GM18498 (cell line): ENCODE measurements at regions not wholly inside any gene's neighbourhood (a gene's known extent, or its start where the extent isn't known, plus 50 kb on each side); places are given as distances from the start of the nearest gene placed in this dataset.

ENCODE experiments used
- ATAC-seq: cut with Tn5 transposase; IDR thresholded peaks from one replicate; pipeline ENCODE4 v1.9.1; 2021; ENCODE audit warnings: mild to moderate bottlenecking, moderate library complexity; ENCODE audit not compliant: unreplicated experiment

DNA sequence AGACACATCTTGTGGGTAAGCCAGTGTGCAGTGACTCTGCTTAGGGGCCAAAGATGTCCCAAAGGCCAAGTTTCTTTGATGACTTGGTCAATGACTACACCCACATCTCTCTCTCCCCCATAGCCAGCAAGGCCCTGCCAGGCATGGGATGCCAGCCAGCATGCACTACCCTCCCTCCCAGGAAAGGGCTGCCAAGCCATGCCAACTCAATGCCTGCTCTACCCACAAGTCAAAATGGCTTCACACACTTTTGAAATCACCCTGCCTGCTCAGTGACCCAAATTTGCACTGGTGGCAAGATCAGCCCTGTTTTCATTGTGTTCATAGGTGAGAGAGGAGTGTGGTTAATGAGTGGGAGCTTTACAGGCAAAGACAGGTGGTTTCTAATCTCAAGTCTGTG is 112.5 kb downstream of the MATN1 start:
- no peak for ATAC-seq

DNA sequence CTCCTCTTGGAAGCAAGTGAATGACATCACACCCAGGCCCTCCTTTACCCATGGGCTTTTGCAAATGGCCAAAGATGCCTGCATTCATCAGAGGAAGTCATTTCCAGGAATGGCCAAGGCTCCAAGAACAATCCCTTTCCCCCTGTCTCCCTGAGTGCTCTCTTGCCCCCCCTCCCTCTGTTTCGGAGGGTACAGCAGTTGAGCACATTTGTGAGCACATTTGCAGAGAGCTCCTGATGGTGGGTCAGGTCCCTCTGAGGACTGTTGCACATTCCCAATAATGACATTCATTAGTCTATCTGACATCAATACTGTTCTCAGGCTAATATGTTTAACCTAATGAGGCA is 113.4 kb downstream of the MATN1 start:
- no peak for ATAC-seq

DNA sequence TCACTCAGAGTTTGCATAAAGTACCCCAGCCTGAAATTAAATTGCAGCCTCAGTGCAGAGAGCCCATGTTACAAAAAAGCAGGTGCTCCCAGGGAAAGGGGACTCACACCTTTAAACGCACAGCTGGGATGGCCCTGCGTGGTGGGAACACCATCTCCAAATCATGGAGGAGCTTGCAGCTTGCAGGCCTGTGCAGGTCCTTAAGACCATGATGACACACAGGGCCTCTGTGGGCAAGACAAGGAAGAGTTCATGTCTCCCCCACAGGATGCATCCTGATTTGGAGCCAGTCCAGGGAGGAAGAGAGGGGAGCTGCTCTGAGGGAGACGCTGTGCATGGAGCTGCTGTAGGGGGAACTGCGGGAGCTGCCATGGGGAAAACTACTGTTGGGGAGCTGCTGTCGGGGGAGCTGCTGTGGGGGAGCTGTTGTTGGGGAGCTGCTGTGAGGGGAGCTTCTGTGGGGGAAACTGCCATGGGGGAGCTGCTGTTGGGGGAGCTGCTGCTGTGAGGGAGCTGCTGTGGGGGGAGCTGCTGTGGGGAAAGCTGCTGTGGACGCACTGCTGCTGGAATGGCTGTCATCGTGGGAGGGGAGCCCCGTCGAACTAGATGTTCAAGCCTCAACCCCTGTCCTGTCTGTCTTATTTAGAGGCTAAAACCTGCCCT is 113.9 kb downstream of the MATN1 start:
- no peak for ATAC-seq

DNA sequence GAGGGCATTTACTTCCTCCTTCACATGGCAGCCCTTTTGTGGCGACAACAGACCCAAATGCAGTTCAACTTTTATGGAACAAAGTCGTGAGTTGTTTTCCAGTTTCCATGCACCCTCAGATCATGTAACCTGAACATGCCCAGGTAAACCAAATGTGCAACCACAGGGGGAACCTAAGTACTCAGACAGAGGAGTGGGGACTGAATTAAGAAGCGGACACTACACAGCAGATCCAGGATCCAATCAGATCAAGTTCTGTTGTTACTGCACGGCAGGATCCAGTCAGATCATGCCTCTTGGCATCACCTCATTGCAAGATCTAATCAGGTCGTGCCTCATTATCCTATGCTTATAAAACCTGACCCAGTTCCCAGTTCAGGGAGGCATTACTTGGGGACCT is 115.7 kb downstream of the MATN1 start:
- ATAC-seq, result no peak

DNA sequence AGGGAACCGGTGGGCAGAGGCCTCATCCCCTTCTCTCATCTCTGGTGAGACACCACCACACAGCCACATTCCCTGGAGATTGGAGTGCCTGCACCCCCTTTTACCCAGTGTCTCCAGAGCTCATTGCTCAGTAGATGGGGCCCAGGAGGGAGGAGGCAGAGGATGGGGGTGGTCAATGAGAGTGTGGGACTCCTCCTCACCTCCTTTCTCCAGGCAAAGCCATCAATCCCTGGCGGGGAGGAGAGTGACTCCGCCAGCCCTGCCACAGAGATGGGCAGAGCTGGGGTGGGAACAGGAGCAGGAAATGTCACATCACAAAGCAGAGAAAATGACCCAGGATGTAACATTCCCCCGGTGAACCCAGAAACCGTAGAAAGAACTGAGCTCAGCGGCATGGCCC is 117.2 kb downstream of the MATN1 start:
- no peak for ATAC-seq

DNA sequence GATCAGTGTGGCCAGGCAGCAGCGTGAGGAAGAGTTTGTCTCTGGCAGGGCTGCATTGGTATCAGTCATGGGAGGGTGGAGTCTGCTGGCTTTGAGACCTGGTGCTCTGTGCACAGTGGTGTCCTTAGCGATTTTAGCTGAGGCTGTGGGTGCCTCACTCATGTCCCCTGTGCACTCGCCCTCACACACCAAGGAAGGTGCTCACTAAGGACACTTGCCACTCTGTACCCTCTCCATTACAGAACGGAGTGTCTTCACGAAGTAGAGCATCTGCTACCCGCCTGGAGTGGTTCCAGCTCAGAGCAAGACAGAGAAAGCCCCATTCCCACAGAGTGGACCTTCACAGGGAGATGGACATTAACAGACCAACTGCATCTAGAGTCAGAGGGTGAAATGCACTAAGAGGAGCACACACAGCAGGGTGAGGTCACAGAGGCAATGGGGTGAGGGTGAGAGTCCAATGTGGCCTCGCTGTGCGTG is 117.9 kb downstream of the MATN1 start:
- ATAC-seq, result no peak

DNA sequence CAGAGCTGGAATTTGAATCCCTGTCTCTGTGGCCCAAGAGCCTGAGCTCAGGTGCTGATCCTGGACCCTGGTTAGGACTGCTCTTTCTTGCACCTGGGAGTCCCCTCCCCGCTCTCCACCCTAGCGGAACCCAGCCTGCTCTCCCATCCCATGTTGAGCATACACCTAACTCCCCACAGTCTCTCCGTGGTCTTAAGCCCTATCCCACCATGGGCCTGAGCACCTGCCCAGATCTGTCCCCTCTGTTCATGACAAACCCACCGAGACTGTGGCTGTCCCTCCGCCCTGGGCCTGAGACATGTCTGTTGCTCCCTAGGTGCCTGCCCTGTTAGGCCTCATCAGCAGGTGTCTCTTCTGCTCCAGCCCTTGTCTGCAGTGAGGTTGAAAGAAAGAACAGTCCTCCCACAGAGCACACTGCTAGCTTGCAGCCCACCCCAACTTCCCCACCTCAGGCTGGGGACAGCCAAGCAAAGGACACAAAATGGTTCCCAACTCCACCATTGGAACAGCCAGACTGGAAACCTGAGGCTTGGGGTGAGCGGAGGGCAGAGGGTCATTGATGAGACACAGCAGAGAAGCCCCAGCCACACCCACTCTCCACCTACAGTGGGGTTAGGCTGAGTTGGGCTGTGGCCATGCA is 118.5 kb downstream of the MATN1 start:
- ATAC-seq, result no peak

DNA sequence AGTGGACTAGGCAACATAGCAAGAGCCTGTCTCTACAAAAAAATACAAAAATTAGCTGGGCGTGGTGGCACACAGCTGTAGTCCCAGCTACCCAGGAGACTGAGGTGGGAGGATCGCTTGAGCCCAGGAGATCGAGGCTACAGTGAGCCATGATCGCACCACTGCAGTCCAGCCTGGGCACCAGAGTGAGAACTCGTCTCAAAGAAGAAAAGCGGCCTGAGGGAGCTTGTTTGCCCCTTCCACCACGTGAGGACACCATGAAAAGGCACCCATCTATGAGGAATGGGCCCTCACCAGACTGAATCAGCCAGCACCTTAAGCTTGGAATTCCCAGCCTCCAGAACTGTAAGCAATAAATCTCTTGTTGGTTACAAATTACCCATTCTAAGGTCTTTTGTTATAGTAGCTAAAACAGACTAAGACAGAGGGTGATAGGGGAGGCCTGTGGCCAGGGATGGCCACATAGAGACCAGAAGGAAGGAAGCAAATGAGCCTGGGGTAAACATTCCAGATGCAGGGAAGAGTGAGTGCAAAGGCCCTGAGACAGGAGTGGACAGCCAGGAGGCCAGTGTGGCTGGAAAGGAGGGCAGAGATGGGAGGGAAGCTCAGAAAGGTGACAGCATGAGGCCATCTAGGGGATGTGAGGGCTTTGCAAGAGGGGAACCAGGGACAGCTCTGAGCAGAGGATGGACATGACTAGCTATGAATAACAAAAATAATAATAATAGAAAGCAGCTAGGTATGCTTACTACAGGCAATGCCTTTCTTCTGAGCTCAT is 120.1 kb downstream of the MATN1 start:
- no peak for ATAC-seq

DNA sequence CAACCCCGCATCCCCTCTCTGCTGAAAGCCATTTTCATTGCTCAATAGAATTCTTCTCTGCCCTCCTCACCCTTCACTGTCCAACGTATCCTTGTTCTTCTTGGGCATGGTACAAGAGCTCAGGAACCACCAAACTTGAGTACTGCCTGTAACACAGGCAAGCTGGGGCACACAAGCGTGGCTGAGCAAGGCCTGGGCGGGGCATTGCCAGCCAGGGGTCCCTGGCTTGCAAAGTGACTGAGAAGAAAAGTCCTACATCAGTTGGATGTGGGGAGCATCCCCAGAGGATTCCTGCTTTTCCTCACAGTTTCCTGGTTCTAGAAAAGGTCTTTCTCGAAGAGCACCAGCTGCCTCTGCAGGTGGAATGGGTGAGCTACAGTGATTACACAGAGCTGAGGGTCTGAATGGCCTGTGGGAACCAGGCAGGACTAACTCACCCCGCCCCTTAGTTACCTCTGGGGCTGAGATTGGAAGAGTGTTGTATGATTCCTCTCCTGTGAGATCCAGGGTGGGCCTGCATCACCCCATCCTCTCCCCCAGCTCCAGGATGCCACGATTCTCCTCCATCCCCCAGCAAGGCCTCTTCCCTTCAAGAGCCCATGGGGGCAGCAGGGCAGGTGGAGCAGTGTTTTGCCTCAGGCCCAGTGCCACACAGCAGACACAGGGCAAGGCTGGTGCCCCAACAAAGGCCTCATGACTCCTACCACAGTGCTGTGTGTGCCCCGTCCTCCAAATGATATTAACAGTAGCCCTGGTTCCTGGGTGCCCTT is 121.9 kb downstream of the MATN1 start:
- ATAC-seq, result no peak

DNA sequence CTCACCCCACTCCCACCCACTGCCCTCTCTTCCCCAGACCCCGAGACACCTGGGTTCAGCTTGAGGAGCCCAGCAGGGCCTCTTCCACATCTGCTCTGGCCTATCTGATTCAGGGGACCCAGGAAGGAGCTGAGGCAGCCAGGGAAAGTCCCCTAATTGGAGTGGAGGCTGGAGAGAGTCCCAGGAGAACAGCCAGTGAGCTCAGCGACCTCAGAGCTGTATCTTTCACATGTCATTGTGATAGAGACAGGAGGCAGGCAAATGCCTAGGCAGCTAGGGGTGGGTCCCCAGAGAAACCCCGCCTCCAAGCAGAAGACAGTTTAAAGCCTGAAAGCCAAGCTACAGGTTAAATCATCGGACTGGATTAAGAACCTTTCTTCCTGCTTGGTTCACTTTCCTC is 122.7 kb downstream of the MATN1 start:
- no peak for ATAC-seq

DNA sequence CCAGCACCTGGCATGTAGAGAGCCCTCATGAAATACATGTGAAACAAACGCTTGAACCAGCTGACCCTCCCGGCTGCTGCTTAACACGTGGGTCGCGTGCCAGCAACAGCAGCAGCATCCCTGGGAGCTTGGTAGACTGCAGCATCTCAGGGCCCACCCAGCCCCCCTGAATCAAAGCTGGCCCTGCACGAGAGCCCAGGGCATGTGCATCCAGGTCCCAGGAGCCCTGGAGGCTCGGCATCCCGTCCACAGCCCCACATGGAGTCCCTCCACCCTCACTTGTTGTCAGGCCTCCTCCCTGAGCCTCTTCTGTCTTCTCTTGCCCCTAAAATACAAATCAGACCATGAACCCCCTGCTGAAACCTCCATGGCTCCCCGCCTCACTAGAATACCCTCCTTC is 123.1 kb downstream of the MATN1 start:
- no peak for ATAC-seq

DNA sequence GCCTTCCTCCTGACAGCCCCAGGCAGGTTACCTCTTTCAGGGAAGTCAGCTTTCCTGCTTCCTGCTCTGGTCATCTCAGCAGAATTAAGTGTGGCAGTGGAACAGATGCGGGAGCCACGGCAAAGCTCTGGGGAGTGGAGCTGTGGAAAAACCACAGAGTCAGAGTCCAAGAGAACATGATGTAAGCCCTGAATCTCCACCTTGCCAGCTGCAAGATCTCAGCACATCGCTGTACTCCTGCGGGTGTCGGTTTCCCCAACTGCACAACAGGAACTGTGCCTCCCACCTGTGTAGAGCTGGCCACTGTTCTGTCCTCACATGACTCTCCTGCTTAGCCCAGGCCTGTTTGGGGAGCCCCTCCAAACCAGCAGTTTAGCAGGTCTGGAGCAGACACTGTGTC is 123.7 kb downstream of the MATN1 start:
- no peak for ATAC-seq

DNA sequence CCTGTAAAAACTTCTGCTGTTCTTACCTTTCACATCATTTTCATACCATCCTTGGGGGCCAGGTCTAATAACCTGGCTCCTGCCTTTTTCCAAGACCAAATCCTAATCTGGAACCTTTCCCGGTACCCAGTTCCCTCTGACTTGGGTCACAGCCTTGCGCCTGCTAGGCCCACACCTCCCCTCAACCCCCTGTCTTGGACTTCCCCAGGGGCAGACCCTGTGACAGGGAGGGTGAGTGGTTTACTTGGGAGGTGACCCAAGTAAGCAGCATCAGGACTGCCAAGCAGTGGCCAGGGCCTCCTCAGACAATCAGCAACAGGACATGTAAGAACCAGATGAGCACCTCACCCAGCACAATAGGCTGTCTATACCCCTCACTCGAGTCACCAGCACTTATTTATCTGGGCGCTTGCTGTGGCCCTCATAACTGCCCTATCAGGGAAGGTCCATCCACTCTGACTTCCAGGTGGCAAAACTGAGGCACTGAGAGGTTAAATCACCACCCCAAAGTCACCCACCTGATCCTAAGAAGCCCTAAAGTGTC is 124.7 kb downstream of the MATN1 start:
- no peak for ATAC-seq

DNA sequence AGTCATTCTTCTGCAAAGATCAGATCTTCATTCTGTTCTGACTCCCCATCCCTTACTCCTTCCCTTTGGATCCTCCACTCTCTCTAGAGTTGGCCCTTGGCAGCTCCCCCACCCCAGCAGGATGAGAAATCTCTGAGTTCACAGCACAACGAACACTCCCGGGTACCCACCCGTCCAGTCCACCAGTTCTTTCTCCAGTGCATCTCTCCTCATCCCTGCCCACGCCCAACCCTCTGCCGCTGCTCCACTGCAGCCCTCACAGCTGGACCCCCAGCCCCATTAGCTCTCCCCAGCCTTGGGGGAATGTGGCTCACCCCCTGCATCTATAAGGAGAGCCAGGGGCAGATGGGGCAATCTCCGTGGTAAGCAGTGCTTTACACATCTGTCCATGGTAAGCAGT is 125.7 kb downstream of the MATN1 start:
- no peak for ATAC-seq

DNA sequence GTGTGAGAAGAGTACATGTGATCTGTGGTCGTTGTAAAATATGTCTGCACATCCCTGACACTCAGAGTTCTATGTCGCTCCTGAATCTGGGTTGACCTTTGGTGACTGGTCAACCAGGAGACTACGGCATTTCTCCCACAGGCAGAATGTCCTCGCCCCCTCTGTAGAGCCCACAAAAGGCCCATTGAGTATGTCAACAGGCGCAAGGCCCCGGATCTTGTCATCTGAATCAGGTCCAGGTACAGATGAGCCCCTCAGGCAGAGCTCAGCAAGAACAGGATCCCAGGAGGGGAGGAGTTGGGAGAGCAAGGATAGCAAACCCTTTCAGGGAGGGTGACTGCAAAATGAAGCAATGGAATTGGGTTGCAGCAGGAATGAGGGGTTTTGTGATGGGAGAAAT is 126.5 kb downstream of the MATN1 start:
- ATAC-seq, result no peak

DNA sequence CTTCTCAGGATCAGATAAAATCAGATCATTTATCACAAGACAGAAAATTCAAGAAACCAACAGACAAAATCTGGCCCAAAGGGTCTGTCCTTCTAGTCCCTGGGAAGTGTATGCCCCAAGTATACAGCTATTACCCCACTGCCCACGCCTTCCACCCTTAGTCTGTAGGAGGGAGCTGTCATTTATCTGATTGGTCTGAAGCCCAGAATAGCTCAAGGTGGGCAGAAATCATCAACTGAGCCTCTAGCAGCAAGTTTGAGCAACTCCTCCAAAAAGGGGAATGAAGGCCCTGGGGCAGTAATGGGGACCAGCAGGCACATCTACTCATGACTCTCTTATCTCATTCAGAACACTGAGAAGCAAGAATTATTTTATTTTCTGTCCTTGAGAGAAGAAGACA is 126.9 kb downstream of the MATN1 start:
- no peak for ATAC-seq

DNA sequence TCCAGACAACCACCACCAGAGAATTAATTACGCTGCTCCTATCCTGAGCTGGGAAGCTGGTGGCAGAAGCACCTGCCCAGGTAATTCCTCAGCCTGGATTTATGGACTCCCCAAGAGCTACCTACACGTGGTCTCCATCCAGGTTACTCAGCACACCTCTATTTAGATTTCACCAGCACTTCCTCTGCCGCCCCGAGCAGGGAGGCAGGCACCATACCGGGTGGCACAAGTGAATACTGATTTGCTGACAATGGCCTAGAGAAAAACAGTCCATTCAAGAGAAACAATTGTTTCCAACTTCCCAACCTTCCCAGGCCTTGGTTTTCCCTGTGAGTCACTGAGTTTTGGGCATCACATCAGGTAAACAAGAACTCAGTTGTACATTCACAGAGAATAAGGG is 134.3 kb downstream of the MATN1 start:
- ATAC-seq, result no peak

DNA sequence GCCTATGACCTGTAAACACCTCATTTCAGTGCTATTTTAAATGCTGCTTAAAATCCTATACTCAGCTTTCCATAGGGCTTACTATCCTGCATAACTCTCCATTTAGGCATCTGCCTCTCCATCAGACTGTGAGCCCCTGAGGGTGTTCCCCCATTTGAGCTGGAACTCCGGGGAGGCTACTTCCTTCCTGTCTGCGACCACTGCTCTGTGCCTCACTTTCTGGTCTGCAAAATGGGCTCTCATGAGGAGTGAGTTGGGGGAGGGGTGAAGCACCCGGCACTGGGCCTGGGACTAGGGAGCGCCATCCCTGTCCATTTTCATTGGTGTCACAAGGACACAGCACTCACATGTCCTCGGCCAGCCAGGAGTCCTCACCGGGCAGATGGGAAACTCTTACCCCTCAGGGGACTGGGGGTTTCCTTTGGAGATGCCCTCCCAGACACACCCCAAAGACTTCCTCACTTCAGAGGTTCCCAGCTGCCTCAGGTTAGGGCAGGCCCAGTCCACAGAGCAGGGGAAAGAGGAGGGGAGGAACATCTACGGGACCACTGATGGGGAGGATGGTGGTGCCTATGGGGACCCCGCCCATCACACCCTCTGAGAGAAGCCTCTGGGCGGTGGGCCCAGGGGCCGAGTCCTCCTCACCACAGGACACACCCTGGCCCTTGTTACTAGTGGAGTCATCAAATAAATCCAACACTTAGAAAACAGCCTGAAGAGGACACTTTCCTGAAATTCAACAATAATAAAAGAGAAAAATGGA is 134.9 kb downstream of the MATN1 start:
- ATAC-seq, result no peak

DNA sequence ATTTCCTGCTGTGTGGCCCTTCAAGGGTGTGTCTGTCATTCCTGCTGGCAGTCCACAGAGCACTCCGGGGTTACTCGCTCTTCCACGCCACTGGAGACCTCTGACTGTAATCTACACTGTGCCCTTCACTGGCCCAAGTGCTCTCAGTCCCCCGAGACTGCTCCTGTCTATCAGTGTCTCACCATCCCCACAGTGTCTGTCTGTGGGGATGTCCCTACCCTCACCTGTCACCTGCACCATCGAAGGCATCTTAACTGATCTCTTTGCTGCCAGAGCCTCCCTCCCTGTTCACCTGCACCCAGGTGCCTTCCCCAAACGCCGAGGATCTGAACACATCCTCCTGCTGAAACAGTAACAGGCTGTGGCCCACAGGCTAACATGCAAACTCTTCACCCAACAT is 136.7 kb downstream of the MATN1 start:
- no peak for ATAC-seq

DNA sequence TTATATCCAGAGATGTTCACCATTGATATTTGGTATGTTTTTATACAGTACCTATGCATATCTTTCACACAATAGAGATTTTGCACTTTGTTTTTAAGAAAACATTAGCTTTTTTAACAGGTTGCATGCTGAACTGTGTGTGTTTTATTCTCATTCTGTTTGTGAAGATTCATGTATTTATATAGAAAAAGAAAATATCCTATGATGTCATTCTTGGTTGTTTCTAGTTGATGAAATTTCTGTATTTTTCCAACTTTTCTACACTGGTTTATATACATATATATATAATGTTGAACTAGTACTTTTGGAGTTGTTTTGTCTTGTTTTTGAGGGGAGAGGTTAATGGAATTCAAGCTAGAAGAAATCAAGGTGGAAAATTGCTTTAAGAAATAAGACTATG is 143.8 kb downstream of the MATN1 start:
- ATAC-seq, result no peak

DNA sequence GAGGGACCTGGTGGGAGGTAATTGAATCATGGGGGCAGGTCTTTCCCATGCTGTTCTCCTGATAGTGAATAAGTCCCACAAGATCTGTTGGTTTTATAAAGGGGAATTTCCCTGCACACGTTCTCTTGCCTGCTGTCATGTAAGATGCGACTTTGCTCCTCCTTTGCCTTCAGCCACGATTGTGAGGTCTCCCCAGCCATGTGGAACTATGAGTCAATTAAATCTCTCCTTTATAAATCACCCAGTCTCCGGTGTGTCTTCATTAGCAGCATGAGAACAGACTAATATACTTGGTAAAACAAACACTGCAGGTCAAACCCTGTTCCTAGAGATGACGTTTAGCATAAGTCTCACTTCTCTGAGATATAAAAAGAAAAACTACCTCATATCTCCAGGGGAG is 148.3 kb downstream of the MATN1 start:
- no peak for ATAC-seq
